ENCODE measurements at regions not wholly inside any gene's neighbourhood (a gene's known extent, or its start where the extent isn't known, plus 50 kb on each side); places are given as distances from the start of the nearest gene placed in this dataset.
"Not testable (repeated sequence)": the region's sequence is repeated elsewhere in the genome, so short reads cannot be mapped to it uniquely, and the experiment has no call there.

GRCh38 chr4:115965588-115965987 lies 852.2 kb upstream of the NDST4 start:
- H3K4me3 ChIP-seq (ENCODE audit: low read depth, low read length), result no peak overlapping the region
- DNase-seq (ENCODE audit: low read depth), result no peak
- no peak for TF ChIP-seq CTCF (IDR thresholded peaks at IDR 0.05; ENCODE audit: control insufficient read depth, extremely low read depth, insufficient read depth)

GRCh38 chr4:115956054-115956796 lies 842.8 kb upstream of the NDST4 start:
- not testable (repeated sequence) for DNase-seq (ENCODE audit: low read depth); H3K4me3 ChIP-seq (ENCODE audit: low read depth, low read length)

- no peak overlapping the region for H3K4me3 ChIP-seq (ENCODE audit: low read depth, low read length)
- no peak for TF ChIP-seq CTCF (IDR thresholded peaks at IDR 0.05; ENCODE audit: control insufficient read depth, extremely low read depth, insufficient read depth)
- no peak for DNase-seq (ENCODE audit: low read depth)
These were observed 837.4 kb upstream of the NDST4 start for GRCh38 chr4:115950806-115951205.

- H3K4me3 ChIP-seq (ENCODE audit: low read depth, low read length); DNase-seq (ENCODE audit: low read depth): not testable (repeated sequence)
These were observed 836.7 kb upstream of the NDST4 start for GRCh38 chr4:115949974-115950743.

GRCh38 chr4:115945026-115945425 lies 831.6 kb upstream of the NDST4 start:
- DNase-seq (ENCODE audit: low read depth), result no peak
- no peak overlapping the region for H3K4me3 ChIP-seq (ENCODE audit: low read depth, low read length)
- TF ChIP-seq CTCF (IDR thresholded peaks at IDR 0.05; ENCODE audit: control insufficient read depth, extremely low read depth, insufficient read depth), result no peak

GRCh38 chr4:115944146-115944905 lies 830.9 kb upstream of the NDST4 start:
- DNase-seq (ENCODE audit: low read depth), result no peak
- TF ChIP-seq CTCF (IDR thresholded peaks at IDR 0.05; ENCODE audit: control insufficient read depth, extremely low read depth, insufficient read depth), result no peak

GRCh38 chr4:115938764-115939443 lies 825.5 kb upstream of the NDST4 start:
- no peak for TF ChIP-seq CTCF (IDR thresholded peaks at IDR 0.05; ENCODE audit: control insufficient read depth, extremely low read depth, insufficient read depth)

More at GRCh38 chr4:115944146-115944905, 830.9 kb upstream of the NDST4 start:
- no peak overlapping the region for H3K4me3 ChIP-seq (ENCODE audit: low read depth, low read length)

More at GRCh38 chr4:115938764-115939443, 825.5 kb upstream of the NDST4 start:
- no peak overlapping the region for H3K4me3 ChIP-seq (ENCODE audit: low read depth, low read length)
- no peak for DNase-seq (ENCODE audit: low read depth)

Data from LNCaP clone FGC (cell line).